B cell (primary cell): ENCODE measurements at regions not wholly inside any gene's neighbourhood (a gene's known extent, or its start where the extent isn't known, plus 50 kb on each side); places are given as distances from the start of the nearest gene placed in this dataset.

Source experiments
- ATAC-seq: fragments of 200-7000 bp; cut with Tn5 transposase; one replicate; pipeline ENCODE4 v1.10.0; 2021; ENCODE audit warnings: low read depth, mild to moderate bottlenecking, moderate number of reproducible peaks, moderate library complexity
- CTCF ChIA-PET: fragments of 350-600 bp; sonication (Branson Sonifier 250); formaldehyde crosslinking; loops from one replicate; lab custom pipeline; 2021; ENCODE audit warnings: antibody characterized with exemption, inconsistent platforms; lab: Charles Lee
- POLR2A ChIA-PET: fragments of 350-600 bp; sonication (Branson Sonifier 250); formaldehyde crosslinking; loops from one replicate; lab custom pipeline; 2021; ENCODE audit warnings: antibody characterized with exemption; lab: Charles Lee
- DNase-seq: peaks from one replicate; pipeline ENCODE4 v3.0.0; 2013
- H2AFZ ChIP-seq: 2 replicates; pipeline ENCODE4 v1.6.1; 2012; ENCODE audit warnings: mild to moderate bottlenecking, low read depth, low read length; ENCODE audit not compliant: insufficient read depth, poor library complexity, severe bottlenecking
- H3K27ac ChIP-seq, 2 donors: 1 replicate in 1 of 2; 2 replicates in 1 of 2; pipeline ENCODE4 v1.5.1; 2012 to 2013; ENCODE audit warnings: low read length in 2 of 2, mild to moderate bottlenecking in 2 of 2, moderate library complexity in 1 of 2
- H3K27me3 ChIP-seq, 4 experiments: fragments of 200-600 bp in 1 of 4; sonication (generic) in 1 of 4; replicated peaks in 1 of 4; 1 replicate in 2 of 4; 2 replicates in 2 of 4; pipeline versions ENCODE4 v1.6.1 to v1.7.0; 2013 to 2016; ENCODE audit warnings: low read length in 3 of 4, mild to moderate bottlenecking in 2 of 4, mixed read lengths in 1 of 4, moderate library complexity in 1 of 4; ENCODE audit not compliant: insufficient read depth in 4 of 4, control insufficient read depth in 3 of 4; ENCODE audit errors: control extremely low read depth in 1 of 4
- H3K36me3 ChIP-seq, 2 experiments: replicated peaks in 1 of 2; 1 replicate in 1 of 2; 2 replicates in 1 of 2; pipeline versions ENCODE4 v1.6.1 to v1.7.1; 2013; ENCODE audit warnings: low read length in 1 of 2; ENCODE audit not compliant: insufficient read depth in 2 of 2, control insufficient read depth in 1 of 2; ENCODE audit errors: control extremely low read depth in 1 of 2, extremely low read depth in 1 of 2
- H3K4me1 ChIP-seq, 2 donors: fragments of 200-600 bp in 1 of 2; sonication (generic) in 1 of 2; 1 replicate in 1 of 2; 2 replicates in 1 of 2; pipeline versions ENCODE4 v1.5.1 to v1.6.1; 2013 to 2017; ENCODE audit warnings: low read length in 2 of 2; ENCODE audit not compliant: control insufficient read depth in 2 of 2, insufficient read depth in 2 of 2
- H3K4me2 ChIP-seq: replicated peaks from 2 replicates; pipeline ENCODE3; 2012; ENCODE audit warnings: mild to moderate bottlenecking, low read depth, low read length; ENCODE audit not compliant: poor library complexity, severe bottlenecking
- H3K4me3 ChIP-seq, 5 experiments: fragments of 200-600 bp in 1 of 5; sonication (generic) in 1 of 5; 1 replicate in 3 of 5; 2 replicates in 2 of 5; pipeline versions ENCODE4 v1.5.1 to v1.7.0; 2011 to 2016; ENCODE audit warnings: low read length in 4 of 5, mild to moderate bottlenecking in 4 of 5, low read depth in 2 of 5, control low read depth in 1 of 5, moderate library complexity in 1 of 5; ENCODE audit not compliant: insufficient read depth in 1 of 5; ENCODE audit errors: control extremely low read depth in 1 of 5, extremely low read depth in 1 of 5
- H3K79me2 ChIP-seq: fragments of 200-600 bp; sonication (generic); one replicate; pipeline ENCODE4 v1.6.0; 2016; ENCODE audit warnings: low read length; ENCODE audit not compliant: control insufficient read depth, insufficient read depth
- H3K9ac ChIP-seq: fragments of 200-600 bp; sonication (generic); 2 replicates; pipeline ENCODE4 v1.6.1; 2017; ENCODE audit warnings: mild to moderate bottlenecking, low read length, moderate library complexity
- H3K9me3 ChIP-seq, 3 donors: one replicate each; pipeline versions ENCODE4 v1.6.1 to v1.7.1; 2013; ENCODE audit warnings: low read length in 2 of 3; ENCODE audit not compliant: control insufficient read depth in 2 of 3, insufficient read depth in 1 of 3; ENCODE audit errors: control extremely low read depth in 1 of 3
- H4K20me1 ChIP-seq: 2 replicates; pipeline ENCODE4 v1.6.0; 2012; ENCODE audit warnings: mild to moderate bottlenecking, low read length; ENCODE audit not compliant: insufficient read depth, control insufficient read depth, poor library complexity, severe bottlenecking
- H3K27ac Mint-ChIP-seq: one replicate; pipeline ENCODE4 v1.8.0; 2021; ENCODE audit warnings: mixed read lengths
- H3K27me3 Mint-ChIP-seq: one replicate; pipeline ENCODE4 v1.8.0; 2021; ENCODE audit warnings: mixed read lengths
- H3K4me1 Mint-ChIP-seq: one replicate; pipeline ENCODE4 v1.8.0; 2021; ENCODE audit warnings: mixed read lengths
- H3K4me3 Mint-ChIP-seq: one replicate; pipeline ENCODE4 v1.8.0; 2021; ENCODE audit warnings: mixed read lengths
- H3K9me3 Mint-ChIP-seq: one replicate; pipeline ENCODE4 v1.8.0; 2022; ENCODE audit warnings: mixed read lengths; ENCODE audit not compliant: insufficient read depth
- CTCF ChIP-seq: fragments of 200-600 bp; IDR thresholded peaks from one replicate; pipeline ENCODE4 v1.8.0; 2022; ENCODE audit warnings: antibody characterized with exemption, mild to moderate bottlenecking
- EZH2 ChIP-seq: IDR thresholded peaks from 2 replicates; pipeline ENCODE4 v1.6.1; 2012; ENCODE audit warnings: borderline replicate concordance, low read depth, mild to moderate bottlenecking, moderate library complexity, low read length; ENCODE audit not compliant: insufficient read depth, poor library complexity, severe bottlenecking
- WGBS: methylation state at CpG from one replicate; pipeline ENCODE4 v1.1.5; 2013; ENCODE audit warnings: missing lambda C conversion rate; ENCODE audit not compliant: insufficient coverage; 5-methylcytosine and 5-hydroxymethylcytosine counted together
- intact Hi-C: fragments of 100-400 bp; cut with micrococcal nuclease; formaldehyde crosslinking; loops from one replicate; pipeline ENCODE4 v1.10.0; 2022

- no peaks in the 10 kb centered on the region for H3K36me3 ChIP-seq
- no peaks in the 10 kb centered on the region for H3K79me2 ChIP-seq
- DNase-seq (no peak), ATAC-seq (no peak)
- no peaks in the 10 kb centered on the region for H3K9me3 ChIP-seq
- CTCF ChIA-PET: interaction anchor here (1.8 kb wide), 1 partner anchor 25 kb away, joined by 4 read pairs; no protein-coding TSS in a partner anchor
- POLR2A ChIA-PET: no interaction called here
- Mint-ChIP-seq H3K9me3 (no peaks in the 10 kb centered on the region), H3K27me3 (peaks cover 14% of the 10 kb centered on the region), H3K27ac (no peak overlapping the region), H3K4me1 (no peaks in the 10 kb centered on the region), H3K4me3 (no peak overlapping the region)
- peaks cover 0 to 12% (median 2%) of the 10 kb centered on the region in 4 experiments for H3K27me3 ChIP-seq
- no peaks in the 10 kb centered on the region for H4K20me1 ChIP-seq
- no peak for TF ChIP-seq EZH2
- no peak for TF ChIP-seq CTCF
- intact Hi-C loops: no loop called here
- H3K4me1 ChIP-seq: no peaks in the 10 kb centered on the region
- WGBS: no CpG with 5 or more reads among the region's 2 CpGs
- no peak overlapping the region for H3K9ac ChIP-seq
- H3K4me2 ChIP-seq: no peak overlapping the region
- H3K27ac ChIP-seq: no peak overlapping the region
- H3K4me3 ChIP-seq: no peak overlapping the region
- H2AFZ ChIP-seq: no peak overlapping the region
Observed at GRCh38 chr5:158050421-158050820, 191.5 kb upstream of the CLINT1 start.

- DNase-seq: no peak
- Histone ChIP-seq H4K20me1 (no peaks in the 10 kb centered on the region), H3K4me3 (no peak overlapping the region), H3K9me3 (peaks cover 0 to 2% (median 0%) of the 10 kb centered on the region in 3 donors), H3K27me3 (peaks cover 0 to 9% (median 2%) of the 10 kb centered on the region in 4 experiments), H3K36me3 (no peaks in the 10 kb centered on the region), H3K79me2 (no peaks in the 10 kb centered on the region), H3K4me2 (no peak overlapping the region), H2AFZ (no peak overlapping the region), H3K27ac (no peak overlapping the region), H3K4me1 (no peaks in the 10 kb centered on the region), H3K9ac (no peak overlapping the region)
- peaks cover 3% of the 10 kb centered on the region for H3K9me3 Mint-ChIP-seq
- H3K27me3 Mint-ChIP-seq: peaks cover 14% of the 10 kb centered on the region
- intact Hi-C loops: no loop called here
- WGBS: 56% methylated on average over 1 of the region's 1 CpG
- H3K4me3 Mint-ChIP-seq: no peak overlapping the region
- no peak for ATAC-seq
- POLR2A ChIA-PET: no interaction called here
- TF ChIP-seq CTCF (no peak), EZH2 (no peak)
- no peaks in the 10 kb centered on the region for H3K4me1 Mint-ChIP-seq
- H3K27ac Mint-ChIP-seq: no peak overlapping the region
- CTCF ChIA-PET: interaction anchor here (1.8 kb wide), 1 partner anchor 26 kb away, joined by 4 read pairs; no protein-coding TSS in a partner anchor
Observed at GRCh38 chr5:158049459-158049858, 190.5 kb upstream of the CLINT1 start.
